ENCODE measurements at regions not wholly inside any gene's neighbourhood (a gene's known extent, or its start where the extent isn't known, plus 50 kb on each side); places are given as distances from the start of the nearest gene placed in this dataset.

DNA sequence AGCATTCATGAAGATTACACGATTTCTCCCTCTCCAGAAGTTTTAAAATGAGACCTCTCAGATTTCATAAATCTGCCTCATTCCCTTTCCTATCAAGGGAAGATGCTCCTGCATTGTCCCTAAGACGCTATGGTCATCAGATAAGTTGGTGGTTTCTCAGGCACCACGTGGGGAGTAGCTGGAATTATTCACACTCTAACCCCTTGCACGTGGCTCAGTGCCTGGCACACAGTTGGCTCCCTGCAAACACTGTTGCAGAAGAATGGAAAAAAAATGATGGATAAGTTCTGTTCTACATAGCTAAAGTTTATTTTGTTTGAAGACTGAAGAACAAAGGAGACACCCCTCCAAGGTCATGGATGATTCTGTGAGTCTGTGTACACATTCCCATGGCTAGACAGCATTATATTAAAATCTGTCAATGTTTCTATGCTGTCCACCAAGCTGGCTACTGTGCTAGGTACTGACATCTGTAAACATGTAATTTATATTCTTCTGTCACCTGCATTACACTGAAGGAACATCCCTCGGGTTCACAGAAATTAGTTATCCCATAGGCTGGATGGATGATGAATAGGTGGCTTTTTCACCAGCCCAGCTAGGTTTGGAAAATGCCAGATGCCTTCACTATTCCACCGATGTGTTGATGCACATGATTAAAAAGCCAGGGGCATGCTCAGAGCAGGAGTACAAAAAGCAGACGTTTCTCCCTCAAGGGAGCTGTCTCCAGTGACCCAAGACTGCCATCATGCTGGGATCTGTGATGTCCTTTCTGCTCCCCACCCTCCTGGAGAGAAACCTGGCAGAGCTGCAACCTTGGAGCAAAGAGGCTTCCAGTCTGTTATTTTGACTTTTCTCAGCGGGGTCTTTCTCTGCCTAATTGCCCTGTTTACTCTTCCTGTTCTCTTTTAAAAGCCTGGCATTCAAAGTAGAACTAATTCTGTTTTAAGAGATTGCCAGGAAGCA, 610.5 kb downstream of the UTRN start:
- TF ChIP-seq ZNF232 (CRISPR knock-in tag; IDR thresholded peaks at IDR 0.05) (no peak), NR1H2 (CRISPR knock-in tag; IDR thresholded peaks at IDR 0.05) (no peak), NR2C2 (CRISPR knock-in tag; IDR thresholded peaks at IDR 0.05) (no peak), ELF4 (CRISPR knock-in tag; IDR thresholded peaks at IDR 0.05; ENCODE audit: low read depth) (no peak), NFATC4 (CRISPR knock-in tag; IDR thresholded peaks at IDR 0.05) (no peak), CREM (CRISPR knock-in tag; IDR thresholded peaks at IDR 0.05) (no peak), IRF2 (CRISPR knock-in tag; IDR thresholded peaks at IDR 0.05; ENCODE audit: borderline replicate concordance, low read depth) (no peak), TP53 (CRISPR knock-in tag; IDR thresholded peaks at IDR 0.05) (no peak), JUN (CRISPR knock-in tag; IDR thresholded peaks at IDR 0.05) (no peak)
- TF ChIP-seq, protein P1, sequence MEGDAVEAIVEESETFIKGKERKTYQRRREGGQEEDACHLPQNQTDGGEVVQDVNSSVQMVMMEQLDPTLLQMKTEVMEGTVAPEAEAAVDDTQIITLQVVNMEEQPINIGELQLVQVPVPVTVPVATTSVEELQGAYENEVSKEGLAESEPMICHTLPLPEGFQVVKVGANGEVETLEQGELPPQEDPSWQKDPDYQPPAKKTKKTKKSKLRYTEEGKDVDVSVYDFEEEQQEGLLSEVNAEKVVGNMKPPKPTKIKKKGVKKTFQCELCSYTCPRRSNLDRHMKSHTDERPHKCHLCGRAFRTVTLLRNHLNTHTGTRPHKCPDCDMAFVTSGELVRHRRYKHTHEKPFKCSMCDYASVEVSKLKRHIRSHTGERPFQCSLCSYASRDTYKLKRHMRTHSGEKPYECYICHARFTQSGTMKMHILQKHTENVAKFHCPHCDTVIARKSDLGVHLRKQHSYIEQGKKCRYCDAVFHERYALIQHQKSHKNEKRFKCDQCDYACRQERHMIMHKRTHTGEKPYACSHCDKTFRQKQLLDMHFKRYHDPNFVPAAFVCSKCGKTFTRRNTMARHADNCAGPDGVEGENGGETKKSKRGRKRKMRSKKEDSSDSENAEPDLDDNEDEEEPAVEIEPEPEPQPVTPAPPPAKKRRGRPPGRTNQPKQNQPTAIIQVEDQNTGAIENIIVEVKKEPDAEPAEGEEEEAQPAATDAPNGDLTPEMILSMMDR (IDR thresholded peaks at IDR 0.05): no peak
- TF ChIP-seq, protein P2, sequence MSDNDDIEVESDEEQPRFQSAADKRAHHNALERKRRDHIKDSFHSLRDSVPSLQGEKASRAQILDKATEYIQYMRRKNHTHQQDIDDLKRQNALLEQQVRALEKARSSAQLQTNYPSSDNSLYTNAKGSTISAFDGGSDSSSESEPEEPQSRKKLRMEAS (CRISPR knock-in tag; IDR thresholded peaks at IDR 0.05): no peak
- TF ChIP-seq, protein P3, sequence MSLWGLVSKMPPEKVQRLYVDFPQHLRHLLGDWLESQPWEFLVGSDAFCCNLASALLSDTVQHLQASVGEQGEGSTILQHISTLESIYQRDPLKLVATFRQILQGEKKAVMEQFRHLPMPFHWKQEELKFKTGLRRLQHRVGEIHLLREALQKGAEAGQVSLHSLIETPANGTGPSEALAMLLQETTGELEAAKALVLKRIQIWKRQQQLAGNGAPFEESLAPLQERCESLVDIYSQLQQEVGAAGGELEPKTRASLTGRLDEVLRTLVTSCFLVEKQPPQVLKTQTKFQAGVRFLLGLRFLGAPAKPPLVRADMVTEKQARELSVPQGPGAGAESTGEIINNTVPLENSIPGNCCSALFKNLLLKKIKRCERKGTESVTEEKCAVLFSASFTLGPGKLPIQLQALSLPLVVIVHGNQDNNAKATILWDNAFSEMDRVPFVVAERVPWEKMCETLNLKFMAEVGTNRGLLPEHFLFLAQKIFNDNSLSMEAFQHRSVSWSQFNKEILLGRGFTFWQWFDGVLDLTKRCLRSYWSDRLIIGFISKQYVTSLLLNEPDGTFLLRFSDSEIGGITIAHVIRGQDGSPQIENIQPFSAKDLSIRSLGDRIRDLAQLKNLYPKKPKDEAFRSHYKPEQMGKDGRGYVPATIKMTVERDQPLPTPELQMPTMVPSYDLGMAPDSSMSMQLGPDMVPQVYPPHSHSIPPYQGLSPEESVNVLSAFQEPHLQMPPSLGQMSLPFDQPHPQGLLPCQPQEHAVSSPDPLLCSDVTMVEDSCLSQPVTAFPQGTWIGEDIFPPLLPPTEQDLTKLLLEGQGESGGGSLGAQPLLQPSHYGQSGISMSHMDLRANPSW (CRISPR knock-in tag; conservative IDR thresholded peaks at IDR 0.05; ENCODE audit: low read depth): no peak
- TF ChIP-seq, protein P4, sequence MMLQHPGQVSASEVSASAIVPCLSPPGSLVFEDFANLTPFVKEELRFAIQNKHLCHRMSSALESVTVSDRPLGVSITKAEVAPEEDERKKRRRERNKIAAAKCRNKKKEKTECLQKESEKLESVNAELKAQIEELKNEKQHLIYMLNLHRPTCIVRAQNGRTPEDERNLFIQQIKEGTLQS (CRISPR knock-in tag; conservative IDR thresholded peaks at IDR 0.05): no peak
- TF ChIP-seq, protein P5, sequence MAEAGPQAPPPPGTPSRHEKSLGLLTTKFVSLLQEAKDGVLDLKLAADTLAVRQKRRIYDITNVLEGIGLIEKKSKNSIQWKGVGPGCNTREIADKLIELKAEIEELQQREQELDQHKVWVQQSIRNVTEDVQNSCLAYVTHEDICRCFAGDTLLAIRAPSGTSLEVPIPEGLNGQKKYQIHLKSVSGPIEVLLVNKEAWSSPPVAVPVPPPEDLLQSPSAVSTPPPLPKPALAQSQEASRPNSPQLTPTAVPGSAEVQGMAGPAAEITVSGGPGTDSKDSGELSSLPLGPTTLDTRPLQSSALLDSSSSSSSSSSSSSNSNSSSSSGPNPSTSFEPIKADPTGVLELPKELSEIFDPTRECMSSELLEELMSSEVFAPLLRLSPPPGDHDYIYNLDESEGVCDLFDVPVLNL (CRISPR knock-in tag; IDR thresholded peaks at IDR 0.05; ENCODE audit: borderline replicate concordance, low read depth): no peak

Measured in WTC11 (cell line).